ENCODE measurements at regions not wholly inside any gene's neighbourhood (a gene's known extent, or its start where the extent isn't known, plus 50 kb on each side); places are given as distances from the start of the nearest gene placed in this dataset.

DNA sequence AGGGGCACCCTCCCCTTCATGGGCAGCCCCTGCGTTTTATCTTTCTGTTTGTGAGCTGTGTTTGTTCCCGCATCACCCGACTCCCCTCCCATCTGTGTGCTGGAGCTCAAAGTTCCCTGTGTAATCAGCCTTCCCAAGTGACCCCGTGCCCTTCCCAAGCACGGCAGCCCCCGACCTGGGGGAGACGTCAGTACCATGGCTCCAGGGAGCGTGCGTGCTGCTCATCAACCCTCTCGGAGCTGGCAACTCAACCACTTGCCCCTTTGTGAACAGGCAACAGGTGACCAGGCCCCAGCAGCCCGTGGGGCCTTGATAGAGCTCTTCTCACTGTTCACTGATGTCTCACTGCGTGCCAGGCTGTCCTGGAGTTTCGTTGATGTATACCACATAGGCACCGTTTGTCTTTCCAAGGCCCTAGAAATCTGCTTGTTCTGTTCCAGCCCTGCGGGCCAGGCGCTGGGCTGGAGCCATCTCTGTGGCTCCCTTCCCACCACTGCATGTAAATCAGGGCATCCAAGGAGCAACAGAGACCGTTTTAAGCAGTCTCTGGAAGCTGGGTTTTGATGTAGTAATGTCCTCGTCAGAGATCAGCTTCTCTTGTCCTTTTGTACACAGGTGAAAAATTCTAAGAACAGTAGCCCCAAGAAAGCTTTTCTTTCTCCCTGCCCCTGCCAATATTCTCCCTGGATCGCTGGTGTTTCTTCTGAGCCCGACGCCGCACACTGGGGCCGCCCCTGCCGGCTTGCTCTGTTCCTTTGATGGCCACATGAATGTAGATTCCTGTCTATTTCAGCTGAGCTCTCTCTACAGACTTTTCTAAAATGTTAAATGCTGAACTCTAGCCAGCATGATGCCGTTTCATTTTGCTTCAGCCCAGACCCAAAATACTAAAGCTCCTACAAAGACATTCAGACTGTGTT, 107.0 kb upstream of the PTPRM start:
- no peak for DNase-seq (ENCODE audit: low spot score in 2 of 2)
- no peaks in the 10 kb centered on the region for H3K36me3 ChIP-seq
- peaks cover 0 to 2% of the 10 kb centered on the region in 2 donors for H3K4me1 ChIP-seq
- intact Hi-C loops (cut with DNase I) = no loop called here
- H3K4me3 ChIP-seq = peak overlapping the region; percentile 29 to 55
- TF ChIP-seq, protein P1, sequence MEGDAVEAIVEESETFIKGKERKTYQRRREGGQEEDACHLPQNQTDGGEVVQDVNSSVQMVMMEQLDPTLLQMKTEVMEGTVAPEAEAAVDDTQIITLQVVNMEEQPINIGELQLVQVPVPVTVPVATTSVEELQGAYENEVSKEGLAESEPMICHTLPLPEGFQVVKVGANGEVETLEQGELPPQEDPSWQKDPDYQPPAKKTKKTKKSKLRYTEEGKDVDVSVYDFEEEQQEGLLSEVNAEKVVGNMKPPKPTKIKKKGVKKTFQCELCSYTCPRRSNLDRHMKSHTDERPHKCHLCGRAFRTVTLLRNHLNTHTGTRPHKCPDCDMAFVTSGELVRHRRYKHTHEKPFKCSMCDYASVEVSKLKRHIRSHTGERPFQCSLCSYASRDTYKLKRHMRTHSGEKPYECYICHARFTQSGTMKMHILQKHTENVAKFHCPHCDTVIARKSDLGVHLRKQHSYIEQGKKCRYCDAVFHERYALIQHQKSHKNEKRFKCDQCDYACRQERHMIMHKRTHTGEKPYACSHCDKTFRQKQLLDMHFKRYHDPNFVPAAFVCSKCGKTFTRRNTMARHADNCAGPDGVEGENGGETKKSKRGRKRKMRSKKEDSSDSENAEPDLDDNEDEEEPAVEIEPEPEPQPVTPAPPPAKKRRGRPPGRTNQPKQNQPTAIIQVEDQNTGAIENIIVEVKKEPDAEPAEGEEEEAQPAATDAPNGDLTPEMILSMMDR (IDR thresholded peaks at IDR 0.05) = no peak
- H3K27me3 ChIP-seq = no peaks in the 10 kb centered on the region
- peak overlapping the region in 1 of 2 donors; percentile 8 for H3K27ac ChIP-seq
- no peaks in the 10 kb centered on the region for H3K9me3 ChIP-seq

DNA sequence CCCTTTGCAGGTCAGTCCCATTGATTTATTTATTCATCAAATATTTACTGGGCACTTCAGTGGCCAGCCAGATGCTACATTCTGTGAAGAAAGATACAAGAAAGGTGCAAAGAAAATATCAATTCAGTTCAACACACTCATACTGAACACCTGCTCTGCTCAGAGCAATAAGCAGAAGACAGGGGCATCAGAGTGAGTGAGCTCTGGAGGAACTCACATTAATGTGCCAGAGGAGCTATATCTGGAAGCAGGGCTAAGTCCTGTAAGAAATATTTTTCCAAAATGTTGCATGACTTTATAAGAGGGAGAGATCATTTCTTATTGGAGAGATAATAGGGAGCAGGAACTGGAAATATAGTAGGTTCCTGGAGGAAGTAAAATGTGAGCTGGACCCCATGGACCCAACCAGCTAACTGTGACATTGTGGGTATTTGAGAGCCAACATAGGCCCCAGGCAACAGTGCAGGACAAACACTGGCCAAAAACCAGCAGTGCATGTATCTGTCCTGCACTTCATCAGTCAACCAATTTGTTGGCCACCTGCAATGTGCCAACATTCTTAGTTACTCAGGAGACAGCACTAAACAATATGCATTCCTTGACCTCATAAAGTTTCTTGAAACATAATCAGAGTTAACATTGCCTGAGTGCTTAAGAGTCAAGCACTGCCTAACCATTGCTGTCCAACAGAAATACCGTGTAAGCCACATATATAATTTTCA, 102.7 kb upstream of the PTPRM start:
- H3K4me1 ChIP-seq = peaks cover 0 to 2% of the 10 kb centered on the region in 2 donors

DNA sequence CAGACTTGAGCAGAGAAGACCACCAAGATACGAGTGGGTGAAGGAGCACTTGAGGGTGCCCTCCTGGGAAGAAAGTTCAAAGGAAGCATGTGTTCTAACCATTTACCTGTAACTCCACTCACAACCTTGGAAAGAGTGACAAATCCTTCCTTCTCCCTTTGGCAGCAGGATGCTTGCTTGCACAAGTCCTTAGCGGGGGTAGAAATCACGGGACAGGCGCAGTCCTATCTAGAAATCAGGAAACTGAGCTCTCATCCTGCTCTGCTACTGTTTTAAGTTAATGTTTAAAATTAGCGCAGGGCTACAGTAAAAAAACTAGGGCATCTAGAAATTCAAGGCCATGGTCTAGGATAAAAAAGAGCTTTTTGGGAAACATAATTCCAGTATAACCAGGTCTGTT, 100.9 kb upstream of the PTPRM start:
- Histone ChIP-seq H3K36me3 (no peaks in the 10 kb centered on the region), H3K4me1 (no peaks in the 10 kb centered on the region), H3K27ac (no peak overlapping the region), H3K27me3 (no peaks in the 10 kb centered on the region), H3K4me3 (no peak overlapping the region), H3K9me3 (no peaks in the 10 kb centered on the region)
- TF ChIP-seq, protein P1 (IDR thresholded peaks at IDR 0.05) = no peak
- no peak for DNase-seq (ENCODE audit: low spot score in 2 of 2)
- intact Hi-C loops (cut with DNase I) = no loop called here

More for the DNA sequence above, 102.7 kb upstream of the PTPRM start:
- H3K36me3 ChIP-seq = no peaks in the 10 kb centered on the region
- H3K9me3 ChIP-seq = no peaks in the 10 kb centered on the region
- no peak overlapping the region for H3K27ac ChIP-seq
- TF ChIP-seq, protein P1 (IDR thresholded peaks at IDR 0.05) = no peak
- DNase-seq (ENCODE audit: low spot score in 2 of 2) = no peak
- no peaks in the 10 kb centered on the region for H3K27me3 ChIP-seq
- H3K4me3 ChIP-seq = no peak overlapping the region
- intact Hi-C loops (cut with DNase I) = no loop called here

DNA sequence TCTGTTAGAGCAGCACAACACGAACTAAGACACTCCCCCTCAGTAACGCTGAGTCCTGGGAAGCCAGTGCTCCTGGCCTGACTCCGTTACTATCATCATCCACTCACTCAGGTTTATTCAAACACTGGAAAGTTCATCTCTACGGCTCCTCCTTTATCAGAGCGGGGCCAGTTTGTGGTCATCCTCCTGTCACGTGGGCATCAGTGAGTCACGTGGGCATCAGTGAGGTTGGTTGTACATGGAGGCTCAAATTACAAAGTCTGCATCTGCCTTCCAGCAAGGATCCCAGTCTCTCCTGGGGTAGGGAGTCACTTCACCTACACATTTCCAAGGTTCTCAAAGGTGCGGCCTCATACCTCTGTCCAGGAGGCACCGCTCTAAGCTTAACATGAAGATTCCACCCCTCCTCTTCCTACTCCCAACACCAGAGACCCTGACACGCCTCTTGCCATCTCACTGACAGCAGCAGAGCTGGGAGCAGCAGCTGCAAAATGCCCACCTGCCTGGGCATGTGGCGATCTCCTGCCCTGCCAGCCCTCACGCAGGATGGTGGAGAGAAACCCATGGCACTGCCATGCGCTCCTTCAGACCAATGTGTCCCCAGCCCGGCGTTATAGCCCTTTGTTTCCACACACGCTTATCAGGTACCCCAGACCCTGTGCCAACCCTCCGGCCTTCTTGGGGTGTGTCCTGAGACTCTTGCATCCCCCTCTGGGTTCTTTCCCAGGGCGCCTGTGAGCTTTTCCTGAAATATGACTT, 99.2 kb upstream of the PTPRM start:
- no peak for DNase-seq (ENCODE audit: low spot score in 2 of 2)
- no peaks in the 10 kb centered on the region for H3K4me1 ChIP-seq

DNA sequence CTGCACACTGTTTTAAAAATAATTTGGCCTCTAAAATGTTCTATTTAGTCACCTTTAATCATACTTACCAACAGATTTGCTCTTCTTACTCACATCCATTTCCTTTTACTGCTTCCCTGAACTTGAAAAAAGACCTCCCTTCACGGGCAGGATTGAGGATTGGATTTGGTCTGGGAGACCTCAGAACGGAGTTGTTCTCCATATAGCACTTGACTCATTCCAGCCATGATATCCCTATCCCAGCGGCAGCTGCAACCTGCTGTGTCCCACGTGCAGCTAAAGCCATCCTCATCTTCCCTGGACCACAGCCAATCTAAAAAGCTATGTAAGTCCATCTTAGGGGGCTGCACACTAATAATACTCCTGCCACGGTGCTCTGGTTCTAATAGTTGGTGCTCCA, 97.0 kb upstream of the PTPRM start:
- no peak for DNase-seq (ENCODE audit: low spot score in 2 of 2)
- H3K9me3 ChIP-seq = no peaks in the 10 kb centered on the region
- intact Hi-C loops (cut with DNase I) = no loop called here
- TF ChIP-seq, protein P1 (IDR thresholded peaks at IDR 0.05) = no peak
- H3K4me1 ChIP-seq = no peaks in the 10 kb centered on the region
- no peak overlapping the region for H3K4me3 ChIP-seq
- no peak overlapping the region for H3K27ac ChIP-seq
- no peaks in the 10 kb centered on the region for H3K36me3 ChIP-seq
- H3K27me3 ChIP-seq = no peaks in the 10 kb centered on the region

More for the DNA sequence above, 99.2 kb upstream of the PTPRM start:
- TF ChIP-seq, protein P1 (IDR thresholded peaks at IDR 0.05) = no peak
- Histone ChIP-seq H3K27ac (no peak overlapping the region), H3K27me3 (no peaks in the 10 kb centered on the region), H3K9me3 (no peaks in the 10 kb centered on the region), H3K4me3 (no peak overlapping the region), H3K36me3 (no peaks in the 10 kb centered on the region)
- intact Hi-C loops (cut with DNase I) = no loop called here
